ENCODE measurements at regions not wholly inside any gene's neighbourhood (a gene's known extent, or its start where the extent isn't known, plus 50 kb on each side); places are given as distances from the start of the nearest gene placed in this dataset.

- Histone ChIP-seq H3F3A (ENCODE audit: insufficient read depth, low read length, poor library complexity, severe bottlenecking) (no peaks in the 10 kb centered on the region), H3K4me2 (ENCODE audit: low read length) (no peak overlapping the region), H4K20me1 (ENCODE audit: insufficient read depth) (no peaks in the 10 kb centered on the region), H3K27me3 (ENCODE audit: insufficient read depth, low read depth, low read length) (no peaks in the 10 kb centered on the region), H3K4me3 (ENCODE audit: low read length) (no peak overlapping the region), H2AFZ (ENCODE audit: low read depth, low read length) (no peak overlapping the region), H3K27ac (ENCODE audit: low read length) (no peak overlapping the region), H3K36me3 (ENCODE audit: insufficient read depth, low read length) (no peaks in the 10 kb centered on the region), H3K79me2 (replicated peaks; ENCODE audit: insufficient read depth, low read length) (no peaks in the 10 kb centered on the region), H3K9me2 (ENCODE audit: insufficient read depth, low read length) (no peaks in the 10 kb centered on the region), H3K9me3 (ENCODE audit: low read length) (no peaks in the 10 kb centered on the region), H3K9ac (ENCODE audit: low read length) (no peak overlapping the region)
- TF ChIP-seq TAF1 (IDR thresholded peaks at IDR 0.05; ENCODE audit: low read depth) (no peak), EZH2 (IDR thresholded peaks at IDR 0.05; ENCODE audit: borderline replicate concordance, insufficient read depth, low read length, poor library complexity, severe bottlenecking) (no peak), CTCF (IDR thresholded peaks at IDR 0.05; ENCODE audit: poor library complexity, severe bottlenecking) (no peak), SMC3 (conservative IDR thresholded peaks at IDR 0.05; ENCODE audit: poor library complexity) (no peak), REST (IDR thresholded peaks at IDR 0.05; ENCODE audit: borderline replicate concordance) (no peak), RAD21 (conservative IDR thresholded peaks at IDR 0.05) (no peak), MXI1 (conservative IDR thresholded peaks at IDR 0.05; ENCODE audit: poor library complexity, severe bottlenecking) (no peak), EP300 (conservative IDR thresholded peaks at IDR 0.05; ENCODE audit: poor library complexity, severe bottlenecking) (no peak), POLR2AphosphoS5 (IDR thresholded peaks at IDR 0.05) (no peak)
These were observed 586.6 kb upstream of the NOVA1 start for GRCh38 chr14:27184427-27184826.

GRCh38 chr14:27186048-27186447 is 588.2 kb upstream of the NOVA1 start:
- no peaks in the 10 kb centered on the region for H3K9me2 ChIP-seq (ENCODE audit: insufficient read depth, low read length)
- H3K36me3 ChIP-seq (ENCODE audit: insufficient read depth, low read length): no peaks in the 10 kb centered on the region
- H3F3A ChIP-seq (ENCODE audit: insufficient read depth, low read length, poor library complexity, severe bottlenecking): no peaks in the 10 kb centered on the region
- H3K9me3 ChIP-seq (ENCODE audit: low read length): no peaks in the 10 kb centered on the region
- H3K79me2 ChIP-seq (replicated peaks; ENCODE audit: insufficient read depth, low read length): no peaks in the 10 kb centered on the region
- no peak overlapping the region for H3K4me2 ChIP-seq (ENCODE audit: low read length)
- H3K27me3 ChIP-seq (ENCODE audit: insufficient read depth, low read depth, low read length): no peaks in the 10 kb centered on the region
- no peak overlapping the region for H2AFZ ChIP-seq (ENCODE audit: low read depth, low read length)
- H4K20me1 ChIP-seq (ENCODE audit: insufficient read depth): no peaks in the 10 kb centered on the region
- H3K9ac ChIP-seq (ENCODE audit: low read length): no peak overlapping the region
- no peak overlapping the region for H3K4me3 ChIP-seq (ENCODE audit: low read length)
- TF ChIP-seq SMC3 (conservative IDR thresholded peaks at IDR 0.05; ENCODE audit: poor library complexity) (no peak), TAF1 (IDR thresholded peaks at IDR 0.05; ENCODE audit: low read depth) (no peak), MXI1 (conservative IDR thresholded peaks at IDR 0.05; ENCODE audit: poor library complexity, severe bottlenecking) (no peak), RAD21 (conservative IDR thresholded peaks at IDR 0.05) (no peak), EP300 (conservative IDR thresholded peaks at IDR 0.05; ENCODE audit: poor library complexity, severe bottlenecking) (no peak), POLR2AphosphoS5 (IDR thresholded peaks at IDR 0.05) (no peak), REST (IDR thresholded peaks at IDR 0.05; ENCODE audit: borderline replicate concordance) (no peak), CTCF (IDR thresholded peaks at IDR 0.05; ENCODE audit: poor library complexity, severe bottlenecking) (no peak), EZH2 (IDR thresholded peaks at IDR 0.05; ENCODE audit: borderline replicate concordance, insufficient read depth, low read length, poor library complexity, severe bottlenecking) (no peak)
- no peak overlapping the region for H3K27ac ChIP-seq (ENCODE audit: low read length)
